ENCODE measurements at regions not wholly inside any gene's neighbourhood (a gene's known extent, or its start where the extent isn't known, plus 50 kb on each side); places are given as distances from the start of the nearest gene placed in this dataset.
"Not testable (repeated sequence)": the region's sequence is repeated elsewhere in the genome, so short reads cannot be mapped to it uniquely, and the experiment has no call there.

- not testable (repeated sequence) for H3K4me1 ChIP-seq (ENCODE audit: low read depth); H3K9me3 ChIP-seq (ENCODE audit: low read depth); H3K27ac ChIP-seq; H3K27me3 ChIP-seq; H3K4me3 ChIP-seq; DNase-seq (ENCODE audit: low read depth in 1 of 2, low spot score in 1 of 2); H3K36me3 ChIP-seq
Measured at GRCh38 chr9:67175167-67175566, 182.8 kb upstream of the SPATA31A3 start.

- H3K4me1 ChIP-seq (ENCODE audit: low read depth); H3K27ac ChIP-seq; DNase-seq (ENCODE audit: low read depth in 1 of 2, low spot score in 1 of 2); H3K9me3 ChIP-seq (ENCODE audit: low read depth); H3K4me3 ChIP-seq; H3K36me3 ChIP-seq; H3K27me3 ChIP-seq: not testable (repeated sequence)
Measured at GRCh38 chr9:67171721-67172120, 179.4 kb upstream of the SPATA31A3 start.

- not testable (repeated sequence) for H3K9me3 ChIP-seq (ENCODE audit: low read depth); H3K27ac ChIP-seq; H3K4me3 ChIP-seq; H3K36me3 ChIP-seq; H3K4me1 ChIP-seq (ENCODE audit: low read depth); DNase-seq (ENCODE audit: low read depth in 1 of 2, low spot score in 1 of 2); H3K27me3 ChIP-seq
Measured at GRCh38 chr9:67168530-67169157, 176.3 kb upstream of the SPATA31A3 start.

GRCh38 chr9:67166335-67166734, 174.0 kb upstream of the SPATA31A3 start:
- H3K36me3 ChIP-seq; DNase-seq (ENCODE audit: low read depth in 1 of 2, low spot score in 1 of 2); H3K27ac ChIP-seq; H3K9me3 ChIP-seq (ENCODE audit: low read depth); H3K4me3 ChIP-seq; H3K27me3 ChIP-seq; H3K4me1 ChIP-seq (ENCODE audit: low read depth): not testable (repeated sequence)

- H3K4me3 ChIP-seq; H3K27me3 ChIP-seq; DNase-seq (ENCODE audit: low read depth in 1 of 2, low spot score in 1 of 2); H3K36me3 ChIP-seq; H3K9me3 ChIP-seq (ENCODE audit: low read depth); H3K27ac ChIP-seq; H3K4me1 ChIP-seq (ENCODE audit: low read depth): not testable (repeated sequence)
Measured at GRCh38 chr9:67162827-67163226, 170.5 kb upstream of the SPATA31A3 start.

- not testable (repeated sequence) for DNase-seq (ENCODE audit: low read depth in 1 of 2, low spot score in 1 of 2); H3K27me3 ChIP-seq
Measured at GRCh38 chr9:67155218-67155617, 162.9 kb upstream of the SPATA31A3 start.

GRCh38 chr9:67153501-67153900, 161.2 kb upstream of the SPATA31A3 start:
- H3K4me1 ChIP-seq (ENCODE audit: low read depth); H3K9me3 ChIP-seq (ENCODE audit: low read depth); H3K4me3 ChIP-seq; DNase-seq (ENCODE audit: low read depth in 1 of 2, low spot score in 1 of 2); H3K36me3 ChIP-seq; H3K27ac ChIP-seq; H3K27me3 ChIP-seq: not testable (repeated sequence)

More at GRCh38 chr9:67155218-67155617, 162.9 kb upstream of the SPATA31A3 start:
- H3K9me3 ChIP-seq (ENCODE audit: low read depth); H3K4me1 ChIP-seq (ENCODE audit: low read depth); H3K36me3 ChIP-seq; H3K4me3 ChIP-seq; H3K27ac ChIP-seq: not testable (repeated sequence)

GRCh38 chr9:67142392-67143107, 150.2 kb upstream of the SPATA31A3 start:
- H3K27me3 ChIP-seq; H3K4me1 ChIP-seq (ENCODE audit: low read depth); H3K36me3 ChIP-seq; H3K4me3 ChIP-seq; DNase-seq (ENCODE audit: low read depth in 1 of 2, low spot score in 1 of 2); H3K9me3 ChIP-seq (ENCODE audit: low read depth); H3K27ac ChIP-seq: not testable (repeated sequence)

- H3K4me3 ChIP-seq; H3K27me3 ChIP-seq; H3K36me3 ChIP-seq; H3K9me3 ChIP-seq (ENCODE audit: low read depth); H3K4me1 ChIP-seq (ENCODE audit: low read depth); DNase-seq (ENCODE audit: low read depth in 1 of 2, low spot score in 1 of 2); H3K27ac ChIP-seq: not testable (repeated sequence)
Measured at GRCh38 chr9:67136376-67136775, 144.0 kb upstream of the SPATA31A3 start.

GRCh38 chr9:67133124-67133523, 140.8 kb upstream of the SPATA31A3 start:
- not testable (repeated sequence) for H3K27ac ChIP-seq; H3K4me1 ChIP-seq (ENCODE audit: low read depth); DNase-seq (ENCODE audit: low read depth in 1 of 2, low spot score in 1 of 2); H3K4me3 ChIP-seq; H3K9me3 ChIP-seq (ENCODE audit: low read depth); H3K36me3 ChIP-seq; H3K27me3 ChIP-seq

- not testable (repeated sequence) for H3K27me3 ChIP-seq; H3K4me1 ChIP-seq (ENCODE audit: low read depth); H3K27ac ChIP-seq; H3K36me3 ChIP-seq; H3K9me3 ChIP-seq (ENCODE audit: low read depth); DNase-seq (ENCODE audit: low read depth in 1 of 2, low spot score in 1 of 2); H3K4me3 ChIP-seq
Measured at GRCh38 chr9:67116761-67117160, 124.4 kb upstream of the SPATA31A3 start.

- H3K4me1 ChIP-seq (ENCODE audit: low read depth); H3K9me3 ChIP-seq (ENCODE audit: low read depth); DNase-seq (ENCODE audit: low read depth in 1 of 2, low spot score in 1 of 2); H3K27me3 ChIP-seq; H3K36me3 ChIP-seq; H3K4me3 ChIP-seq; H3K27ac ChIP-seq: not testable (repeated sequence)
Measured at GRCh38 chr9:67112148-67112547, 119.8 kb upstream of the SPATA31A3 start.

- DNase-seq (ENCODE audit: low read depth in 1 of 2, low spot score in 1 of 2); H3K27me3 ChIP-seq; H3K4me1 ChIP-seq (ENCODE audit: low read depth); H3K9me3 ChIP-seq (ENCODE audit: low read depth); H3K4me3 ChIP-seq; H3K27ac ChIP-seq; H3K36me3 ChIP-seq: not testable (repeated sequence)
Measured at GRCh38 chr9:67111733-67112132, 119.4 kb upstream of the SPATA31A3 start.

GRCh38 chr9:67109859-67110258, 117.5 kb upstream of the SPATA31A3 start:
- not testable (repeated sequence) for H3K27ac ChIP-seq; H3K27me3 ChIP-seq; H3K36me3 ChIP-seq; H3K4me3 ChIP-seq; H3K9me3 ChIP-seq (ENCODE audit: low read depth); DNase-seq (ENCODE audit: low read depth in 1 of 2, low spot score in 1 of 2); H3K4me1 ChIP-seq (ENCODE audit: low read depth)

Data from cardiac muscle cell (in vitro differentiated cells and primary cell).